GM08714 (cell line): ENCODE measurements at regions not wholly inside any gene's neighbourhood (a gene's known extent, or its start where the extent isn't known, plus 50 kb on each side); places are given as distances from the start of the nearest gene placed in this dataset.

Source experiments
- H3K4me3 ChIP-seq: fragments of 200-500 bp; sonication (Bioruptor generic); 2 replicates; pipeline ENCODE4 v1.5.1; 2014; ENCODE audit warnings: mild to moderate bottlenecking, low read length, inconsistent platforms
- ZNF274 ChIP-seq: IDR thresholded peaks from 2 replicates; pipeline ENCODE4 v1.6.1; 2012; ENCODE audit warnings: mild to moderate bottlenecking, low read depth, low read length

DNA sequence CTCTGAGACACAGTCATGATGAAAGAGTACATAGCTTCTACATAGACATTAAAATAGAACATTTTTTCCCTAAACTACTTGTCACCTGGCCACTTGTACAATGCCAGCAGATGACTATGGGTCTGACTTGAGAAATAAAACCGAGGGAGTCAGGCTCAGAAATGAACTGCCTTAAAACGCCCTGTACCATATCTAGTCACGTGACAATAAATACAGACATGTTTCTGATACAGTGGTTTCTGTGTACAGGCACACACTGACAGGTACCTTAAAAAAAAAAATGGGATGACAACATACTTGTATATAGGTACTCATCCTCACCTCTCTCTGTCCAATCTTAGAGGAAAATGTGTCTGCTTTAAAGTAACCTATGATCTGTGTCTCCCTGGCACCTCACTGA is 144.1 kb downstream of the SH3BGRL2 start:
- no peak overlapping the region for H3K4me3 ChIP-seq
- no peak for TF ChIP-seq ZNF274

DNA sequence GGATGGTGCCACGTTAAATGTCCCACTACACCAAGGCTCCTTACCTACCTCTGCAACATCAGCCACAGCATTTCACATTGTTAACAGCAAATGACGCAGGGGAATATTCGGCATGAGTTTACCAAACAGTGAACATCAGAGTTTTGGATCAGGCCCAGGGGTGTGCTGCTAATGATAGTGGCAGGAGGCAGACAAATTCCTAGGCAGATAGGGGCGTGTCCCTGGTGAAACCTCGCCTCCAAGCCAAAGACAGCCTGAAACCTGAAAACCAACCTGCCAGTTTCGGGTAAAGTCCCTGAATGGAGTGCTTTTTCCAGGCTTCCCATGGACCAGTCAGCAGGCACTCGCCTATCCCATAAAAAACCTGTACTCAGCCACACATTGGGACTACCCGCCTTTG is 133.6 kb downstream of the SH3BGRL2 start:
- no peak for TF ChIP-seq ZNF274

DNA sequence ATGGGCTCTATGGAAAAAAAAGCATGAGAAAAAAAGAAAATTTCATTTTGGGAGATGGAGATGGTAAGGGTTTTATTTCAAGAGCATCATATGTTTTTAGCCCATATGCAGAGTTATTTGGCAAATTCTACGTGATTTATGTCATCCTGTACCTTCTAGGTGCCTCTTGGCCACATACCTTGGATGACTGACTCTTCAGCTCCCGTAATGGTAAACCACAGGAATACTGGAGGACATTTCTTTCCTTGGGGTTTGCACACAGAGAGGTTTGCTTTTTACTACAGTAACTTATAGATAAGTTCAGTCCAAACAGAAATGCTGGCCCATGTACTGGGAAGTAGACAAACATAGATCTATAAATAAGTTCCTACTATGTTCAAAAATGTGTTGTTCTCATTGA is 132.2 kb downstream of the SH3BGRL2 start:
- no peak for TF ChIP-seq ZNF274
- H3K4me3 ChIP-seq: no peak overlapping the region

More for the DNA sequence above, 133.6 kb downstream of the SH3BGRL2 start:
- H3K4me3 ChIP-seq: no peak overlapping the region

DNA sequence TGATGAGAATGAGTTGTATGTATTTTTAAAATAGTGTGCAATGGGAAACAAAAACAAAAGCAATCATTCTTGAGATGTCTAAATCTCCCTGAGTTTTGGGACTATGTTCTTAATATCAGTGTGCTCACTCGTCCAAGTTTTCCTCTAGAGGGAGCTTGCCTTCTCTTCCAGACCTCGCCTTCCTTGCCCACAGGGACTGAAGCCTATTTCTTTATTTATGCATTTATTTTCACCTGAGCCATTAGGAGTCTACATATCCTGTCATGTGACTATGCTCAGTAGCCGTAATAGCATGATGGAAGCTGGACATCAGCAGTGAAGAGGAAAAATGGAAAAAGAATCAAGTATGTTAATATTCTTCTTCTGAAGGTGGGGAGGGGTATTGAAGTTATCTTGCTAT is 131.2 kb downstream of the SH3BGRL2 start:
- H3K4me3 ChIP-seq: no peak overlapping the region
- no peak for TF ChIP-seq ZNF274

DNA sequence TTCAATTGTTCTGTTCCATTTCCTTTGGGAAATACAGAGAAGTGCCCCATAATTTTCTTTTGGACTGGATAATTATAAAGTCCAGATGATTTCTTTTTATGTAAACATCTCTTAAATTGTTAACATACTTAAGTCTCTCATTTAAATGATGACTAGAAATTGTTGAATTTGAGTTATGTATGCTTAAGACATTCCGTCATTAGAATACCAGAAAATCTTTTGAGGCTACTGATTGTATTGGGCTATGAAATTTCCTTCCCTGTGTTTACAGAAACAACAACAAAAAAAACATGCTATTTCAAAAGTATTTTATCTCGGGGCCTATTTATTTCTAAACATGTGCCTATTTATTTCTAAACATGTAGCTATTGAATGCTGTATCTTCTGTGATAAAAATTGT is 125.4 kb downstream of the SH3BGRL2 start:
- TF ChIP-seq ZNF274: no peak
- no peak overlapping the region for H3K4me3 ChIP-seq

DNA sequence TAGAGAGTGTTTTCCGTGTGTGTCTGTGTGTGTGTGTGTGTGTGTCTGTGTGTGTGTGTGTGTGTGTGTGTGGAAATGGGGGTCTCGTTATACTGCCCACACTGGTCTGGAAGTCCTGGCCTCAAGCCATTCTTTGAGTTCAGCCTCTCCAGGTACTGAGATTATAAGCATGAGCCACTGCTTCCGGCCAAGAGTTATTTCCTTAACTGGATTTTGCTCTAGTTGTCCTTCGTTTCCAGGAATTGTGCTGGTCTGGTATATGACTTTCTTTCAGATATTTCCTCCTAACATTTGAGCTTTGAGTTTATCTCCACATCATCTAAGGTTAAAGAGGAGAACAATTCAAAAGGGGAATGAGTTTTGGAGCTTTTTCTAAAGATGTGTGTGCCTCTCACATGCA is 124.8 kb downstream of the SH3BGRL2 start:
- TF ChIP-seq ZNF274: no peak
- H3K4me3 ChIP-seq: no peak overlapping the region
